CD4-positive, alpha-beta memory T cell (primary cell): ENCODE measurements at regions not wholly inside any gene's neighbourhood (a gene's known extent, or its start where the extent isn't known, plus 50 kb on each side); places are given as distances from the start of the nearest gene placed in this dataset.
"Not testable (repeated sequence)": the region's sequence is repeated elsewhere in the genome, so short reads cannot be mapped to it uniquely, and the experiment has no call there.

Experiments
- CTCF ChIA-PET: fragments of 350-600 bp; sonication (Branson Sonifier 250); formaldehyde crosslinking; loops from one replicate; lab custom pipeline; 2021; ENCODE audit warnings: inconsistent platforms; ENCODE audit not compliant: partially characterized antibody; lab: Charles Lee
- POLR2A ChIA-PET: fragments of 350-600 bp; sonication (Branson Sonifier 250); formaldehyde crosslinking; loops from one replicate; lab custom pipeline; 2021; ENCODE audit not compliant: partially characterized antibody; lab: Charles Lee
- DNase-seq, 5 donors: peaks; one replicate each; pipeline versions ENCODE4 v3.0.0 to v3.0.0-alpha.2; 2020 to 2022; ENCODE audit warnings: mixed read lengths in 1 of 5
- H3K27ac ChIP-seq: one replicate; pipeline ENCODE4 v1.7.0; 2013; ENCODE audit warnings: low read depth, low read length
- H3K27me3 ChIP-seq: 2 replicates; pipeline ENCODE4 v1.7.0; 2013; ENCODE audit warnings: mild to moderate bottlenecking, low read length, moderate library complexity; ENCODE audit not compliant: insufficient read depth
- H3K36me3 ChIP-seq: 2 replicates; pipeline ENCODE4 v1.7.0; 2013; ENCODE audit warnings: mild to moderate bottlenecking, low read length, moderate library complexity; ENCODE audit not compliant: insufficient read depth
- H3K4me1 ChIP-seq: 2 replicates; pipeline ENCODE4 v1.7.0; 2013; ENCODE audit warnings: mild to moderate bottlenecking, low read length, moderate library complexity; ENCODE audit not compliant: insufficient read depth
- H3K4me3 ChIP-seq, 2 donors: one replicate each; pipeline ENCODE4 v1.7.0; 2013; ENCODE audit warnings: low read length in 2 of 2, mild to moderate bottlenecking in 1 of 2
- H3K9me3 ChIP-seq, 2 donors: one replicate each; pipeline ENCODE4 v1.7.0; 2013; ENCODE audit warnings: low read length in 2 of 2, control low read depth in 1 of 2; ENCODE audit not compliant: control insufficient read depth in 1 of 2
- H3K27ac Mint-ChIP-seq, 7 donors: one replicate each; pipeline ENCODE4 v1.8.0; 2020 to 2021; ENCODE audit warnings: mixed read lengths in 7 of 7, mild to moderate bottlenecking in 6 of 7, inconsistent platforms in 3 of 7, moderate library complexity in 3 of 7
- H3K27me3 Mint-ChIP-seq, 2 donors: one replicate each; pipeline ENCODE4 v1.8.0; 2020 to 2021; ENCODE audit warnings: mixed read lengths in 2 of 2
- H3K36me3 Mint-ChIP-seq, 2 donors: one replicate each; pipeline ENCODE4 v1.8.0; 2020 to 2021; ENCODE audit warnings: mixed read lengths in 2 of 2, inconsistent platforms in 1 of 2, mild to moderate bottlenecking in 1 of 2
- H3K4me1 Mint-ChIP-seq, 4 donors: one replicate each; pipeline ENCODE4 v1.8.0; 2020 to 2021; ENCODE audit warnings: mixed read lengths in 4 of 4, mild to moderate bottlenecking in 1 of 4
- H3K4me3 Mint-ChIP-seq, 8 donors: one replicate each; pipeline ENCODE4 v1.8.0; 2020 to 2021; ENCODE audit warnings: mixed read lengths in 8 of 8, mild to moderate bottlenecking in 7 of 8, moderate library complexity in 6 of 8, inconsistent platforms in 3 of 8
- H3K9me3 Mint-ChIP-seq, 8 donors: one replicate each; pipeline ENCODE4 v1.8.0; 2020 to 2021; ENCODE audit warnings: mixed read lengths in 8 of 8, mild to moderate bottlenecking in 5 of 8, inconsistent platforms in 3 of 8, moderate library complexity in 1 of 8
- intact Hi-C: fragments of 100-400 bp; cut with micrococcal nuclease; formaldehyde crosslinking; loops from one replicate; pipeline ENCODE4 v1.15.1; 2023

DNA sequence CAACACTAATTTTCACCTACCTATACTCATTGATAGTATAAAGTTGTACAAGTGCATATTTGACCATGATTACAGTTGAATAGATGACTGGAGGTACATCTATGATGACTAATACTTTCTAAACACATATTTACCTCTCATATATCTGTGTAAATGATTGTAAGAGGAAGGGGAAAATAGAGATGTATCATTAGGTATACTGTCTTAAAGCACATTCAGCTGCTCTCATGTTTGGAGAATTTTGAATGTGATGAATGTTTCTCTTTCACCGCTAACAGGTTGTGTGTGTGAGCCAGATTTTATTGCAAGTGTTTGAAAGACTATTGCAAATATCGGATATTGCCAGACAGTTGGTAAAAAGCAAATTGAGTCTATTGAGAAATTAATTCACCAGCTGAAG, 66.2 kb upstream of the GOLGA8M start:
- not testable (repeated sequence) for H3K27me3 Mint-ChIP-seq, H3K27ac ChIP-seq, H3K4me1 Mint-ChIP-seq

DNA sequence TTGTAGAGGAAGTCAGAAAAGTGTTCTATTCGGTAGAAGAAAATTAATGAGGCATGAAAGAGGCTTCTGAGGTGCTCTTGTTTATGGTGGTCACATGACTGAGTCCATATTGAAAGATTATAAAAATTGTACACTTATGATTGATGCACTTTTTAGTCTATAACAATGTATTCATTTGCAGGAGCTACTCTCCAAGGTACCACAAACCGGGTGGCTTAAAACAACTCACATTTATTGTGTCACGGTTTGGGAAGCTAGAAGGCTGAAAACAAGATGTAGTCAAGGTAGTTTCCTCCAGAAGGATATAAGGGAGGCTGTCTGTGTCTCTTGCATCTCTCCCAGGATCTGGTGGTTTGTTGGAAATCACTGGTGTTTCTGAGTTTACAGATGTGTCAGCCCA, 60.6 kb upstream of the GOLGA8M start:
- H3K36me3 Mint-ChIP-seq, H3K27me3 Mint-ChIP-seq, H3K9me3 ChIP-seq, H3K9me3 Mint-ChIP-seq, H3K4me1 ChIP-seq, H3K4me3 ChIP-seq, H3K4me3 Mint-ChIP-seq, H3K36me3 ChIP-seq, DNase-seq, H3K4me1 Mint-ChIP-seq, H3K27me3 ChIP-seq, POLR2A ChIA-PET, H3K27ac ChIP-seq, H3K27ac Mint-ChIP-seq, intact Hi-C loops, CTCF ChIA-PET: not testable (repeated sequence)

More for the DNA sequence above, 66.2 kb upstream of the GOLGA8M start:
- H3K4me1 ChIP-seq, intact Hi-C loops, H3K27ac Mint-ChIP-seq, H3K9me3 ChIP-seq, POLR2A ChIA-PET, CTCF ChIA-PET, H3K36me3 Mint-ChIP-seq, H3K27me3 ChIP-seq, DNase-seq, H3K4me3 Mint-ChIP-seq, H3K9me3 Mint-ChIP-seq, H3K36me3 ChIP-seq, H3K4me3 ChIP-seq: not testable (repeated sequence)
